Transverse colon (tissue), 3 donors: ENCODE measurements at regions not wholly inside any gene's neighbourhood (a gene's known extent, or its start where the extent isn't known, plus 50 kb on each side); places are given as distances from the start of the nearest gene placed in this dataset.

Experiments used
- POLR2A ChIP-seq: fragments of 450-650 bp; IDR thresholded peaks from one replicate; pipeline ENCODE4 v1.6.1; 2016; ENCODE audit warnings: antibody characterized with exemption, mild to moderate bottlenecking, moderate library complexity
- TF ChIP-seq, protein P1 (sequence below), 5 experiments: fragments of 200-600 bp in 3 of 5; fragments of 450-650 bp in 2 of 5; sonication (generic) in 3 of 5; IDR thresholded peaks; 1 replicate in 2 of 5; 2 replicates in 3 of 5; pipeline ENCODE4 v1.5.1; 2016 to 2017; ENCODE audit warnings: antibody characterized with exemption in 5 of 5, inconsistent platforms in 3 of 5, mild to moderate bottlenecking in 2 of 5, moderate library complexity in 1 of 5

- TF ChIP-seq, protein P1, sequence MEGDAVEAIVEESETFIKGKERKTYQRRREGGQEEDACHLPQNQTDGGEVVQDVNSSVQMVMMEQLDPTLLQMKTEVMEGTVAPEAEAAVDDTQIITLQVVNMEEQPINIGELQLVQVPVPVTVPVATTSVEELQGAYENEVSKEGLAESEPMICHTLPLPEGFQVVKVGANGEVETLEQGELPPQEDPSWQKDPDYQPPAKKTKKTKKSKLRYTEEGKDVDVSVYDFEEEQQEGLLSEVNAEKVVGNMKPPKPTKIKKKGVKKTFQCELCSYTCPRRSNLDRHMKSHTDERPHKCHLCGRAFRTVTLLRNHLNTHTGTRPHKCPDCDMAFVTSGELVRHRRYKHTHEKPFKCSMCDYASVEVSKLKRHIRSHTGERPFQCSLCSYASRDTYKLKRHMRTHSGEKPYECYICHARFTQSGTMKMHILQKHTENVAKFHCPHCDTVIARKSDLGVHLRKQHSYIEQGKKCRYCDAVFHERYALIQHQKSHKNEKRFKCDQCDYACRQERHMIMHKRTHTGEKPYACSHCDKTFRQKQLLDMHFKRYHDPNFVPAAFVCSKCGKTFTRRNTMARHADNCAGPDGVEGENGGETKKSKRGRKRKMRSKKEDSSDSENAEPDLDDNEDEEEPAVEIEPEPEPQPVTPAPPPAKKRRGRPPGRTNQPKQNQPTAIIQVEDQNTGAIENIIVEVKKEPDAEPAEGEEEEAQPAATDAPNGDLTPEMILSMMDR (IDR thresholded peaks at IDR 0.05) = no peak
- no peak for TF ChIP-seq POLR2A
Measured at GRCh38 chr12:72978999-72979398, 706.8 kb downstream of the TRHDE start.
